BJ (cell line): ENCODE measurements at regions not wholly inside any gene's neighbourhood (a gene's known extent, or its start where the extent isn't known, plus 50 kb on each side); places are given as distances from the start of the nearest gene placed in this dataset.

Experiments
- CTCF ChIA-PET: fragments of 350-600 bp; formaldehyde crosslinking; extraction: SDS; loops from one replicate; lab custom pipeline; 2021; ENCODE audit warnings: antibody characterized with exemption, inconsistent platforms; lab: Yijun Ruan, JAX
- POLR2A ChIA-PET: fragments of 300-600 bp; sonication (Branson Sonifier 250); formaldehyde crosslinking; extraction: SDS; loops from one replicate; lab custom pipeline; 2021; ENCODE audit warnings: antibody characterized with exemption; lab: Charles Lee
- DNase-seq: peaks from one replicate; pipeline ENCODE4 v3.0.0-alpha.2; 2011; ENCODE audit warnings: low read depth
- H3K27me3 ChIP-seq: 2 replicates; pipeline ENCODE4 v1.6.0; 2011; ENCODE audit warnings: low read length; ENCODE audit not compliant: control insufficient read depth, insufficient read depth
- H3K36me3 ChIP-seq: 2 replicates; pipeline ENCODE4 v1.5.1; 2011; ENCODE audit warnings: low read length; ENCODE audit not compliant: control insufficient read depth, insufficient read depth
- H3K4me3 ChIP-seq: 2 replicates; pipeline ENCODE4 v1.5.1; 2011; ENCODE audit warnings: low read depth, mild to moderate bottlenecking, control low read depth, low read length
- CTCF ChIP-seq: IDR thresholded peaks from 2 replicates; pipeline ENCODE4 v1.5.1; 2011; ENCODE audit warnings: low read depth, mild to moderate bottlenecking, control low read depth, inconsistent platforms, low read length, moderate library complexity; ENCODE audit not compliant: insufficient read depth

GRCh38 chr13:109410868-109411267 lies 375.5 kb downstream of the IRS2 start:
- ChIA-PET POLR2A (no interaction called here), CTCF (interaction anchor here (0.6 kb wide), 1 partner anchor 40 kb away, joined by 3 read pairs; no protein-coding TSS in a partner anchor)
- Histone ChIP-seq H3K4me3 (no peak overlapping the region), H3K27me3 (no peaks in the 10 kb centered on the region), H3K36me3 (no peaks in the 10 kb centered on the region)
- DNase-seq = no peak
- no peak for TF ChIP-seq CTCF

GRCh38 chr13:109408591-109409382 lies 377.6 kb downstream of the IRS2 start:
- H3K36me3 ChIP-seq = no peaks in the 10 kb centered on the region
- ChIA-PET CTCF (no interaction called here), POLR2A (no interaction called here)
- TF ChIP-seq CTCF = no peak
- H3K4me3 ChIP-seq = no peak overlapping the region
- DNase-seq = no peak
- H3K27me3 ChIP-seq = no peaks in the 10 kb centered on the region

- Histone ChIP-seq H3K36me3 (no peaks in the 10 kb centered on the region), H3K27me3 (no peaks in the 10 kb centered on the region), H3K4me3 (no peak overlapping the region)
- ChIA-PET CTCF (no interaction called here), POLR2A (no interaction called here)
- no peak for TF ChIP-seq CTCF
- DNase-seq = no peak
Measured at GRCh38 chr13:109406376-109406992, 379.9 kb downstream of the IRS2 start.

- CTCF ChIA-PET = no interaction called here
- POLR2A ChIA-PET = no interaction called here
- no peak for DNase-seq
- no peak overlapping the region for H3K4me3 ChIP-seq
- H3K27me3 ChIP-seq = no peaks in the 10 kb centered on the region
- no peaks in the 10 kb centered on the region for H3K36me3 ChIP-seq
- TF ChIP-seq CTCF = no peak
Measured at GRCh38 chr13:109403012-109403421, 383.4 kb downstream of the IRS2 start.

- no peak for DNase-seq
- TF ChIP-seq CTCF = no peak
- no peaks in the 10 kb centered on the region for H3K27me3 ChIP-seq
- H3K4me3 ChIP-seq = no peak overlapping the region
- ChIA-PET POLR2A (no interaction called here), CTCF (no interaction called here)
- no peaks in the 10 kb centered on the region for H3K36me3 ChIP-seq
Measured at GRCh38 chr13:109401891-109402290, 384.5 kb downstream of the IRS2 start.
